NCI-H1436 treated with DMSO at 0.1 percent for 48 hours (cell line): ENCODE measurements at regions not wholly inside any gene's neighbourhood (a gene's known extent, or its start where the extent isn't known, plus 50 kb on each side); places are given as distances from the start of the nearest gene placed in this dataset.
"Not testable (repeated sequence)": the region's sequence is repeated elsewhere in the genome, so short reads cannot be mapped to it uniquely, and the experiment has no call there.

Experiments used
- DNase-seq: peaks from one replicate; lab custom pipeline; 2025; lab: John Stamatoyannopoulos, UW

- no peak for DNase-seq
Measured at GRCh38 chr13:103521532-103521931, 455.3 kb upstream of the SLC10A2 start.

DNA sequence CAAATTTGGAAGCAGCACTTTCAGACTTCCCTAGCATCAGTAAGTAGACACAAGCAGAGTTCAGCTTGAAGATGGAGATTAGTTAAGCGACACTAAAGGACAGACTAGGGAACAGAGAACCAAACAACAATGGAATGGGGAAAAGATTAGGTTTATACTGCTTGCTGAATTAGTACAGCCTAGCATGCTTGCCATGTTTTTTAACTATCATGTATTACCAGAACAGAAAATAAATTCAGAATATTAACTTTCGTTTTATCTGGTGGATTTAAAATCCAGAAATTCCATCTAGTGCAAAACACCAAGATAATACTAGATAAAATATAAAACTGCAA is 451.5 kb upstream of the SLC10A2 start:
- DNase-seq, result no peak

DNA sequence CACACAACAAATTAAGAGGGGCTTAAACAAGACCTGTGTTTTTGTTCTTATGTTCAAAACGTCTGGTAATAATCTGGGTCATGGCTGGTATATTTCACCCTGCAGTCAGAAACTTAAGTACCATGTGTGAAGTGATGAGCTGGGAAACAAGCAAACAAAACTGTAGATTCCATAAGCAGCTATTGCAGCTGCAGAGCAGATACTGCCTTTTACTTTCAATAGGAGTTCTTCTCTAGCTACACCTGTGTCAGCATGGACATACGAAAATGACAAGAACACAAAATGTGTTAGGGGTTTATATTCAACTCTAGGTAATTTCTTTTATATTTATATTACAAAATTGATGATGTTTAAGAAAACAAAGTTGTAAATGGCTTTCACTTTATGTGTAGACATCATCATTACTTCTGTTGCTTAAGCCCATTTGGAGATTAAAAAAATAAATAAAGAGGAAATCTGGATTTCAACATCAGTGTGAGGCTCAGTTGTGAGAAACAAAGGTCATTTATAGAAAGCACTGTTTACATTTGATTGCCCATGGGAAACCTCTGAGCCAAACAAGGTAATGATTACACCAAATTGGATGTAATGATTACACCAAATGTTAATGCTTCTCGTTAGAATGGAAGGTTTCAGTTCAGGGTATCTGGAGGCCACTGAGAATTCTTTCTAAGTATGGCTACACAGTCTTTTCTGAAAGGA is 451.0 kb upstream of the SLC10A2 start:
- DNase-seq, result peak; percentile 89

DNA sequence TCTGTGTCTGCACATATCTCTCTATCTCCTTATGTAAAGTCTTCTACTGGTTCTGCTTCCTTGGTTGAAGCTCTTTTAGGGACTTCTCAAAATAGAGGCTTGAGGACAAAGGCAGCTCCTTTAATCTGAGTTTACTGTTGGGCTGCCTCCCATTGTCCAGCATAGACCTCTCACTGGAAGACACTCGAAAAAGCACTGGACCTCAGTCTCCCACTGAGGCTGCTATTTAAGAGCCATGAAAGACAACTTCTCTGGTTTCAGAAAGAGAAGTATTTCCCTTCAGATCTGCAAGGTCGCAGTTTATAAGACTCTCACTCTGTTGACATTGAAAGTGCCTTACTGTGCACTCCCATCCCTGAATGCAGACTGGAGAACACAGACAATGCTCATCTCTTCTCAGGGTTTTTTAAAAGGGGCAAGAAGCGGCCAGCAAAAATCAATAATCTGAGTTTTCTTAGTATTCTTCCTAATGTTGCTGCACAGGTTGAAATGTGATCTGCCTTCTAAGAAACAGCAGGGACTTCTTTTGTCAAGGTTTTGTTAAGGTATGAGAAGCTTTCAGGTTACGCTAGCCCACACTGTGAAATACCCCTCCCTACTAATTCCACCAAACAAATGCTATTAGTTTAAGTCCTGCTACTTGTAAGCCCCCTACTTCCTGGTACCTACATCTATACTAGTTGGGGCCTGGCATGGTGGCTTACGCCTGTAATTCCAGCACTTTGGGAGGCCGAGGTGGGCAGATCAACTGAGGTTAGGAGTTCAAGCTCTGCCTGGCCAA is 450.0 kb upstream of the SLC10A2 start:
- no peak for DNase-seq

GRCh38 chr13:103515410-103515809 is 449.2 kb upstream of the SLC10A2 start:
- no peak for DNase-seq

DNA sequence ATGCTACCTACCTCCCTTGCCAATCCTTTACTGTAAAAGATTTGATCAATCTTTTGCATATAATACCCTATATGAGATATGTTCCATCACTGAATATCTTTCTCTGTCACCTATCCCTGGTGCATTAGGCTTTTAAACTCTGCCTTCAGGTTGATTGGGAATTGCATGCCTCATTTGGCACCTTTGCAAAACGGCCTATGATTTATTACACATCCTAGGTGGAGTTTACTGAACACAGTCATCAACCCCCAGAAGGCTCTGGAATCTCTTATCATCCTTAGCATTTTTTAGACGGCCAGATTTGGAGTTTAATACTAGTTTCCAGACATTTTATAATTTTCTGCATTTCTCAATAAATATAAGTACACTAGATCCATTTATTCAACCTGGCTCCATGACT is 448.4 kb upstream of the SLC10A2 start:
- no peak for DNase-seq

DNA sequence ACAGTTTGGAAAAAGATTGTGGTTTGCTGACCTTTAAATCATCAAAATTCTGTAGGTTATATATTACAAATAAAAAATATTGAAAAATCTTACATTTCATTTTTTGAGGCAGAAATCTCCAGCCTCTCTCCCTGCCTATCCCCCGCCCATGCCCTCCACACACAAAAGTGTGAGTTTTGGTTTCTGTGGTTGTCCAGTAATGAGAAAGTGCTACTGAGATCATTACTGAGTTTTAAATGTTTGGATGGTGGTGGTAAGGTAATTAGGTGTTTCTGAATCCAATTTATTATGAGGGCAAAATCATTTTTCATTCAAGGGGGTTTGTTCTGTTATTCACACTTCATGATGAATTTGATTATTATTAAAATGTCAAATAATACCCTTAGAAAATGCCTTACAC is 448.0 kb upstream of the SLC10A2 start:
- no peak for DNase-seq

GRCh38 chr13:103510007-103510535 is 443.9 kb upstream of the SLC10A2 start:
- no peak for DNase-seq

GRCh38 chr13:103497404-103497803 is 431.2 kb upstream of the SLC10A2 start:
- no peak for DNase-seq

DNA sequence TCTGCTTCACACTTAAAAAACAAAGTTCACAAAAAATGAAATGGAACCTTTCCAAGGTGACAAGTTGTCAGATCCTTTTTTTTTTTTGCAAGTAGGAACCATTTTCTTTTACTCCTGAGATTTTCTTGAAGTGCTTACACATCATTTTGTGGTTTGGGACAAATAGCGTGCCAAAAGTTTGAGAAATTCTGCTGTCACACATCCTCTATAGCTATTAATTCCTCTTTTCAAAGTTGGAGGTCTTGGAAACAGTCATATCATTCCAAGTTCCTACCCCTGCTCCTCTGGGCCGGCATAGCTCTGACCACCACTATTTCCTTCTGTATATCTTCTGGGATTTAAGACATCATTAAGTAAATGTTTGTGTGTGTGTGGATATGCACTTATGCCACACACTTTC is 421.6 kb upstream of the SLC10A2 start:
- no peak for DNase-seq

- DNase-seq, result no peak
Measured at GRCh38 chr13:103473081-103473480, 406.9 kb upstream of the SLC10A2 start.

- DNase-seq, result no peak
Measured at GRCh38 chr13:103471896-103472295, 405.7 kb upstream of the SLC10A2 start.

DNA sequence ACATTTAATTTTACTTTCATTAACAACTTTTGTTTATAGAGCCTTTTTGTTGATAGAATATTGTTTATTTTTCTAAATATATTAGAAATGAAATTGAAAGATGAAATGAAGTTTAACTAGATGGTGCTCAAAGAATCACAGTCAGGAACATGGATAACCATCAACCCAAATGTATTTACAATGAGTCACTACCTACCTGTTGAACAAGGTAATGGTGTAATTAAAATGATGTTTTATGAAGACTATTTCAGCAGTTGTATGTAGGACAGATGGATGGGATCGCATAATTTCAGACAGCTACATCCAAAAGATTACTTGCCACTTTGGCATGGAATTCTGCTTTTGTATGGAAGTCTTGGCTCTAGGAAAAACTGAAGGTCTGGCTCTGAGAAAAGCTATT is 403.6 kb upstream of the SLC10A2 start:
- no peak for DNase-seq

DNA sequence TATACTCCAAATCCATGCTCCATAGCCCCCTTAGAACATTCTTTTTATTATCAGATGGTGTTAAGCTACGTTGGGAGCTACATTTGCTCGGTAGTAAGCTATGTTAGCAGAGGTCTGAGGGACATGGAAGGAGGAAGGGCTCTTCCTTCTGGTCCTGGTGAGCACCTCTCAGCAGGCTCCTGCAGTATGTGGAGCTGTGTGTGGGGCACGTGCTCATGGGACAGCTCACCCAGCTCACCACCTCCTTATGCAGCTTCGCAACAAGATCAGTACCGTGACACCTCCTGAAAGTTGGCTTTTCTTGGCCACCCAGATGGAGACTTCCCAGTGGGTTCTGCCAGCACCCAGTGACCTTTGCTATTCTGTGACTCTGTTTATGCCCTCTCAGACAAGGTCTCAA is 400.5 kb upstream of the SLC10A2 start:
- DNase-seq, result no peak

GRCh38 chr13:103460246-103460645 is 394.0 kb upstream of the SLC10A2 start:
- not testable (repeated sequence) for DNase-seq

- DNase-seq, result not testable (repeated sequence)
Measured at GRCh38 chr13:103457050-103457449, 390.8 kb upstream of the SLC10A2 start.

- peak; percentile 13 for DNase-seq
Measured at GRCh38 chr13:103451656-103452055, 385.4 kb upstream of the SLC10A2 start.

GRCh38 chr13:103443604-103444003 is 377.4 kb upstream of the SLC10A2 start:
- no peak for DNase-seq

DNA sequence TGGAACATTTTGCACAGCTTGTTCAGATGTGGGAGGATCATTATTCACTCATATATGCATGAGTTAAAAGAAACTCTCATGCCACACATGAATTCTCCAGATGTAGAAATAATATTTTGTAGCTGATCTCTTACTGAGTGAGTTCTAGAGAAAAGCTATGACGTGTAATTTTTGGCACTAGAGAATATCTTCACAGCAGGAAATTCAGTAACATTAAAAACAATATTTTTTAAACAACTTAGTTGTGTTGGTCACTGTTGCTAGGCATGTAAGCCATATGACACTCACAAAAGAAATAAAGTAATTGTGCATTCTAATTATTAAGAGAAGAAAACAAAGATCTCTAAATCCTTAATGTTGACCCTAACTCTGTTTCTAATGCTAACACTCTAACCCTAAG is 371.4 kb upstream of the SLC10A2 start:
- DNase-seq, result no peak

DNA sequence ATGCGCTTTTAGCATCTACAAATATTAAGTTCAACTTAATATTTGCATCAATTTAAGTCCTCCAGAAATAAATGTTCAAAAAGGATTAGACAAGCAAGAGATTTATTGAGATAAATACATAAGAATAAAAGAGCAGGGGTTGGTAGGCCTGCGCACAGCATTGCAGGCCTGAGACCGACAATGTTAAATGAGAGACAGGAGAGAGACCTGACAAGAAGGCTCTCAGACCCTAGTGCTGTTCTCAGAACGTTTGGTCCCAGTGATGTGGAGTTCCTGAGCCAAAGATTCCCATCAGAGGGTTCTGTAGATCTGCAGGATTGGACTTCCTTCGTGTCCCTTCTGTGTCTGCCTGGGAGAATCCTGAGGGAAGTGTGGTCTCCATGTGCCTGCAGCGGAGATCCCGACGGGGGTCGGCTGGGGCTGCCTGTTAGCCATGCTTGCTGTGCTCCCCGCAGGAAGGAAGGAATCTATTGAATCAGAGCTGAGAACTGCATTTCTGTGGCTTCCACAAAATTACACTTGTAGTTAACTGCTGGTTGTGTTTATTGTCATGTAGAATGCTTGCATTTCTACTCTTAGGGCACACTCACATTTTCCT is 369.9 kb upstream of the SLC10A2 start:
- no peak for DNase-seq

GRCh38 chr13:103431856-103432255 is 365.6 kb upstream of the SLC10A2 start:
- DNase-seq, result no peak

DNA sequence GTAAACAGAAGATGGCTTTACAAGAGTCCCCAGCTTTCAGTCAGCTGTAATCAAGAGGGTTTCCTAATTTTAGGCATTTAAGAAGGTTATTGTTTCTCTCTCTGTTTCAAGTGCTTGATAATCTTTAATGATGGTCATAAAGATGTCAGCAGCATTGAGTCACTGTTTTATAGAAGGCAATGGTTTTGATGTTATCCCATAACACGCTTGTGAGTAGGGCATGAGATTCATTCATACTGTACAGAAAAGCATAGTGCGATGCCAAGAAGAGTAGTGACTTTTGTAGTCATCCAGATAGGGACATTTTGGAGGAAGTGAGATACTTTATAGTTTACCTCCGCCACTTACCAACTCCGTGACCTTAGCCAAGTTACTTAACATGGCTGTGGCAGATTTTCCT is 364.2 kb upstream of the SLC10A2 start:
- no peak for DNase-seq

GRCh38 chr13:103410002-103410401 is 343.8 kb upstream of the SLC10A2 start:
- DNase-seq, result no peak
